ENCODE measurements at regions not wholly inside any gene's neighbourhood (a gene's known extent, or its start where the extent isn't known, plus 50 kb on each side); places are given as distances from the start of the nearest gene placed in this dataset.

DNA sequence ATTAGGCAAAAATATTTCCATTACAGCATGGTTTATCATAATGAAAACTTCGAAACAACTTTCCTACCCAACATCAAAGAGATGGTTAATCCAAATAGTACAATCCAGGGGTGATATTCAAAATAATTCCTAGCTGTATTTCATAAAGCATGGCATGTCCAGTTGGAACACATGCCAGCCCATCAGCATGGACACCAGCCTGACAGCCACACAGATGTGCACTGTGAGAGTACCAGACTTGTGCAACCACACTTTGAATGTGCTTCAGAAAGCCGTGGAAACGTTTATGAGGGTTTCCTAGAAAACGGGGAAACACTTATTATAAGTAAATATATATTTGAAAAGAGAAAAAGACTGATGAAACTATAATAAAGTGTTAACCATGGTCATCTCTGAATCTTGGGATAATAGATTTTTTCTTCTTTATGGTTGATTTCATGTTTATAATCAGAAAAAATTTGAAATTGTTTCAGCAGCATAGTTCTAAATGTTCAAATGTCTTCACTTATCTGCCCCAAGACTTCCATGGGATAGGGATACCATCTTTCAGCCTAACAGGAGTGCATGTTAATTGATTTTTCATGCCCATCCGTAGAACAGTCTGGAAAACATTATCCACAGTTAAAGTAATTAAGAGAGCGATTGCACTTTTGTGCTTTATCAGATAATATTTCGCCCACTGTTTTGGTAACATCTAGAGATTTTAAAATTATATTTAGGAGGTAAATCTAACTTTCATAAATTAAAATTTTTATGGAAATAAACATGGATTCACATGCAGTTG lies 242.6 kb upstream of the IRS2 start (continued):
- TF ChIP-seq EP300 (IDR thresholded peaks at IDR 0.05; ENCODE audit: borderline replicate concordance in 1 of 2, low read depth in 1 of 2, low read length in 1 of 2): peak in 1 of 2 experiments; percentile 67; a peak in 1 of 4 replicates

DNA sequence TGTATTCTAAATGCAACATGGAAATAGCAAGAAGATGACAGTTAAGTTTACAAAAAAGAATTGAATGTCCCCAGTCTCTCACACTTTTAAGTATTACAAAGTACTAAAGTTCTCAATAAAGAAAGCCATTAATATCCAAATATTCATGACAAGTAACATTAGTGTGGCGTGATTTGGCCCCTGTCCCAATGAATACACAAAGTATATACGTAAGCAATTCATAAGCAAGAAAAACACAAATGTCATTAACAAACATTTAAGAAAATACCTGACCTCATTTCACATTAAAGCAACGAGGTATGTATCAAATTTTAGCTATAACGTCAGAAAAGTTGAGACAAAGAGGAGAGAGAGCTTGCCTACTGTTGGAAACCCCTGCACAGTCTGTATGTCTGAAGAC lies 241.9 kb upstream of the IRS2 start:
- H3K9me3 ChIP-seq: no peaks in the 10 kb centered on the region
- no peak overlapping the region for H3K9ac ChIP-seq
- H3K79me2 ChIP-seq (ENCODE audit: insufficient read depth): no peaks in the 10 kb centered on the region
- no peak; the same call in 1 of the 2 replicates for TF ChIP-seq GATA2 (CRISPR knock-in tag; IDR thresholded peaks at IDR 0.05)
- TF ChIP-seq RAD21 (IDR thresholded peaks at IDR 0.05; ENCODE audit: low read length): no peak
- TF ChIP-seq, protein P1, sequence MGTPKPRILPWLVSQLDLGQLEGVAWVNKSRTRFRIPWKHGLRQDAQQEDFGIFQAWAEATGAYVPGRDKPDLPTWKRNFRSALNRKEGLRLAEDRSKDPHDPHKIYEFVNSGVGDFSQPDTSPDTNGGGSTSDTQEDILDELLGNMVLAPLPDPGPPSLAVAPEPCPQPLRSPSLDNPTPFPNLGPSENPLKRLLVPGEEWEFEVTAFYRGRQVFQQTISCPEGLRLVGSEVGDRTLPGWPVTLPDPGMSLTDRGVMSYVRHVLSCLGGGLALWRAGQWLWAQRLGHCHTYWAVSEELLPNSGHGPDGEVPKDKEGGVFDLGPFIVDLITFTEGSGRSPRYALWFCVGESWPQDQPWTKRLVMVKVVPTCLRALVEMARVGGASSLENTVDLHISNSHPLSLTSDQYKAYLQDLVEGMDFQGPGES (IDR thresholded peaks at IDR 0.05; ENCODE audit: low read depth, low read length): no peak
- TF ChIP-seq EP300 (IDR thresholded peaks at IDR 0.05; ENCODE audit: borderline replicate concordance in 1 of 2, low read depth in 1 of 2, low read length in 1 of 2): no peak
- no peak for TF ChIP-seq GABPA (IDR thresholded peaks at IDR 0.05; ENCODE audit: low read depth)
- TF ChIP-seq MEF2A (IDR thresholded peaks at IDR 0.05; ENCODE audit: borderline replicate concordance, low read depth): no peak
- no peak for TF ChIP-seq TEAD4 (IDR thresholded peaks at IDR 0.05; ENCODE audit: borderline replicate concordance, insufficient read depth)
- no peak overlapping the region; a peak in 1 of 4 replicates for H3K27ac ChIP-seq (ENCODE audit: low read depth in 2 of 2, low read length in 1 of 2)
- CTCF ChIA-PET: no interaction called here
- WGBS (ENCODE audit: low lambda C conversion rate): 79% methylated on average over 4 of the region's 4 CpGs
- no peaks in the 10 kb centered on the region for H4K20me1 ChIP-seq (ENCODE audit: insufficient read depth)
- H3K9me2 ChIP-seq: no peaks in the 10 kb centered on the region
- no peaks in the 10 kb centered on the region for H3K27me3 ChIP-seq (ENCODE audit: insufficient read depth)
- no peaks in the 10 kb centered on the region for H3F3A ChIP-seq (replicated peaks; ENCODE audit: insufficient read depth)
- H3K4me1 ChIP-seq (ENCODE audit: control insufficient read depth in 1 of 2, insufficient read depth in 2 of 2, low read depth in 1 of 2, low read length in 1 of 2): peaks cover 0 to 12% of the 10 kb centered on the region in 2 experiments; a peak in 2 of 4 replicates
- no peaks in the 10 kb centered on the region for H3K36me3 ChIP-seq (replicated peaks in 1 of 2; ENCODE audit: control insufficient read depth in 1 of 2, insufficient read depth in 2 of 2, low read length in 1 of 2)
- H2AFZ ChIP-seq (ENCODE audit: low read depth): no peak overlapping the region
- no peak for DNase-seq
- H3K4me3 ChIP-seq (ENCODE audit: low read depth in 2 of 2, low read length in 1 of 2): no peak overlapping the region
- POLR2A ChIA-PET: no interaction called here
- no peak overlapping the region for H3K4me2 ChIP-seq

DNA sequence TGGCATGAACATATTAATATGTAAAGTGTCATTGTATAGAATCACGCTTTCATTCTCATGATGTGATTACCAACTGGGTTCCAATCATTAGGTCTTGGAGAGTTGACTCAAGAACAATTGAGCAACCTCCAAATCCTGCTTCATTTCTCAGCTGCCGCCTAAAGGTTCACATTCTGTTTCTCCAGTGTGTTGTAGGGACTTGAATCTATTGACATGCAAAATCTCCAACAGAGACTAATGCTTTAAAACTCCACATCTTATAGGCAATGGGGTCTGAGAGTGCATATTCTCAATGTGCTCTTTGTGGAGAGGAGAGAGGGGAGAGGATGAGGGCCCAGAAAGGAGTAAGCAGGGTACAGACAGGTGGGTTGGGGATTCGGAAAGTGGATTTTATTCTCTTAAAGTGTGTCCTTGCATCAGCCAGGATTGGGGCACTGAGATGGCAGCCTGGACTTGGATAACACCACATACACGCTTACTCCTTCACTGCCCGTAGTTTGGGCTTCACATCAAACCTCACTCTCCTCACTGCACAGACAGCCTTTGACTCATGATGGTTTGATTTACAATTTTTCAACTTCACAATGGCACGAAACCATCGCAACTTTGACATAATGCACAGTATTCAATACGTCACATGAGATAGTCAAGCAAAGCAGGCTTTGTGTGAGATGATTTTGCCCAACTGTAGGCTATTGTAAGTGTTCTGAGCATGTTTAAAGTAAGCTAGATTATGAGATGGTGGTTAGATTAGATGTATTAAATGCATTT lies 241.3 kb upstream of the IRS2 start:
- Histone ChIP-seq H3K79me2 (ENCODE audit: insufficient read depth) (no peaks in the 10 kb centered on the region), H3K9me2 (no peaks in the 10 kb centered on the region), H3K4me1 (ENCODE audit: control insufficient read depth in 1 of 2, insufficient read depth in 2 of 2, low read depth in 1 of 2, low read length in 1 of 2) (peaks cover 0 to 12% of the 10 kb centered on the region in 2 experiments; a peak in 2 of 4 replicates), H4K20me1 (ENCODE audit: insufficient read depth) (no peaks in the 10 kb centered on the region), H3F3A (replicated peaks; ENCODE audit: insufficient read depth) (no peaks in the 10 kb centered on the region), H3K36me3 (replicated peaks in 1 of 2; ENCODE audit: control insufficient read depth in 1 of 2, insufficient read depth in 2 of 2, low read length in 1 of 2) (no peaks in the 10 kb centered on the region), H3K27me3 (ENCODE audit: insufficient read depth) (no peaks in the 10 kb centered on the region), H3K4me2 (no peak overlapping the region), H3K9me3 (no peaks in the 10 kb centered on the region), H2AFZ (ENCODE audit: low read depth) (no peak overlapping the region), H3K4me3 (ENCODE audit: low read depth in 2 of 2, low read length in 1 of 2) (no peak overlapping the region), H3K9ac (no peak overlapping the region), H3K27ac (ENCODE audit: low read depth in 2 of 2, low read length in 1 of 2) (no peak overlapping the region)
- ChIA-PET POLR2A (no interaction called here), CTCF (no interaction called here)
- TF ChIP-seq MXI1 (IDR thresholded peaks at IDR 0.05; ENCODE audit: low read depth, low read length) (no peak), GATA2 (CRISPR knock-in tag; IDR thresholded peaks at IDR 0.05) (peak; percentile 40; the same call in 1 of the 2 replicates)
- 81% methylated on average over 8 of the region's 8 CpGs for WGBS (ENCODE audit: low lambda C conversion rate)
- no peak for DNase-seq
